Sciatic nerve (tissue), 2 donors: ENCODE measurements at regions not wholly inside any gene's neighbourhood (a gene's known extent, or its start where the extent isn't known, plus 50 kb on each side); places are given as distances from the start of the nearest gene placed in this dataset.
A peak's percentile ranks its signal among the peaks of the same experiment; 100 is the strongest.
"Not testable (repeated sequence)": the region's sequence is repeated elsewhere in the genome, so short reads cannot be mapped to it uniquely, and the experiment has no call there.

ENCODE experiments used
- ATAC-seq: fragments of 200-7000 bp; cut with Tn5 transposase; one replicate; pipeline ENCODE4 v1.9.1; 2020; ENCODE audit warnings: mild to moderate bottlenecking, moderate library complexity
- DNase-seq: peaks from one replicate; pipeline ENCODE4 v3.0.0-alpha.2; 2020; ENCODE audit warnings: low spot score
- intact Hi-C: fragments of 100-400 bp; cut with DNase I; formaldehyde crosslinking; loops from one replicate; pipeline ENCODE4 v1.14.2; 2022
- donor health status: DM: no; HTN: no; CAD: no.
- donor health status: DM: no; HTN: no; CAD: no.

DNA sequence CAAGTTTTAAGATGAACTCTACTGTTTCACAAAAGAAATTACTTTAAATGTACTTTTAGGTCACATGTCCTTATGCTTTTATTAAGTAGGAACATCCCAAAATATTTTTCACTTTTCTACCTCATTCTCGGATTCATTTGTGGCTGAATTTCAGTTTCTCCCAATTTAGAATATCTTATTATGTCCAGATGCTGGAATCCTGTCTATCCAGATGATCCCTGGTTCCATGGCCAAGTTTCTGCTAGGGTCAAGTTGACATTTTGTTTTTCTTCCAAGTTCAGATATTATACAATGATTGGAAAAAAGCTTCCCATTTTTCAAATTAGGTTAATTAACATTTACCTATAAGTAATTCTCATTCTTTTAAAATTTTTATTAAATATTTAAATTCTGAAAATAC lies 181.8 kb upstream of the SLC16A7 start:
- intact Hi-C loops = no loop called here
- DNase-seq = no peak
- no peak for ATAC-seq

DNA sequence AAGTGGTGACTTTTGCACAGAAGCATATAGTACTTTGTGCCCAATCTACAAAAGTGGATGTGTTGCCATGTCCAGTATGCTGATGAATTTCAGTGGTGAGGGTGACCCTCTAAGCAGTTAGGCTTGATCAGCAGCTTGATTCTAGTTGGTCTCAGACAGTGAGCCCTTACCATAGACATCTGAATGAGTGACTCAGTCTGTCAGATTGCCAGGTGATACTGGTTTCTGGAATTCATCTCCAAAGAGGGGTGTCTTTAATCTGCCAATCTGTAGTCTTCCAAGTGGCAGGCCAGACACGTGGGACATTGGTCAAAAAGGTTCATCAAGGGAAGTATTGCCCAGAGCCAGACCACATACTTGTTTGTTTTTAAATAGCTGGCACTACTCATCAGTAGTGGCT lies 187.4 kb upstream of the SLC16A7 start:
- intact Hi-C loops = no loop called here
- DNase-seq (no peak), ATAC-seq (no peak)

DNA sequence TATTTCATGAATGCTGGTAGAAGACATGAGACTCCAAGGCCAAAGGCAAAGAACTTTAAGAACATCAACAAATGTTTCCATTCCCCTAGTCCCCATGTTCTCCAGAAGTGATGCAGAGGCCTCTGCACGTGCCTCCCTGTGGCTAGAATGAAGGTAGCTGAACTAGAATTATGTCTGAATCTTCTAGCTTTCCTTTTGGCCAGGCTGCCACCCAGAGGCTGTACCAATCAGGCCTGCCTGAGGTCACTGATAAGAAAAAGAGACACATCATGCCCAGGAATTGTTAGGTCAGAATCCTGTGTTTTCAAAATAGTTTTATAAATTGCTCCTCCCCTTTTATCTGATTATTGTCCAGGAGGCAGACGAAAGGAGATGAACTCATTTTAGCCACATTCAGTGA lies 188.0 kb upstream of the SLC16A7 start:
- intact Hi-C loops = no loop called here
- no peak for ATAC-seq

DNA sequence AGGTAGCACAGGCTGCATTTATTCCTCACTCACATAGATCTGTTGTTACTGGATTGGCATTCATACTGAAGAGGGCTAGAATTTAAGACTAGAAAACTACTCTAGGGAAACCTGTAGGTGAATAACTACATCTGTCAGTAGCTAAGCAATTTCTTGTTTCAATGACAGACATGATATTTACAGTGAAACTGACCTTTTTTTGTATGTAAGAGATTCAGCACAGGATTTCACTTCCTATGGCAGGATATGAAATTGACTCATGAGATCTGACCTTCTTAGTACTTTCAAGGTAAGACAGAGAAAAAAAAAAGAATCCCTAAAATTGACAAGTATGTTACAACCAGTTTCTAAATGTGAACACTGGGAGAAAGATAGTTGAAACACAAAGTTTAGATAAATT lies 189.8 kb upstream of the SLC16A7 start:
- intact Hi-C loops = no loop called here
- DNase-seq (no peak), ATAC-seq (no peak)

More for the DNA sequence above, 188.0 kb upstream of the SLC16A7 start:
- DNase-seq = no peak

DNA sequence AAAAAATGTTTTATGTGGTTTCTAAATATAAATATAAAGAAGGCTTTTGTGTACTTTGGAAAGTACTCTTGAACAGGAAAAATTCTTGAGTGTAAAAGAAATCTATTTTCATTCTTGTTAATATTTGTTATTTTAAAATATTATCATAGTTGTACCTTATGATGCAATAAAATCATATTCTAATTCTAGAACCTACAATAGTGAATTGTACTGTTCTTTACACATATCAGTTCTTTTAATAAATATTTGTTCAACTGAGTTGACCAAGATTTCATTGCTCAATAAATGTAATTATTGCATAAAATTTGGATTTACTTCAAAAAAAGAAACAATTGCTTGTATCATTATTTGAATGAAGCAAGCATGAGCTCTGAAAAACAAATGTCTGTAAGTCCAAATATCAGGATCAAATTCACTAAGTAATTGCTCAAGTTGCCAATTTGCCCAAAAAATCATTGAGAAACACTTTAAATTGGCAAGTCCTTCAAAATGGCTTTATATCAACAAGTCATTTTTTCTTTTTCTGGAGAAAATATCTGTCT lies 191.6 kb upstream of the SLC16A7 start:
- intact Hi-C loops = no loop called here
- DNase-seq (no peak), ATAC-seq (no peak)

DNA sequence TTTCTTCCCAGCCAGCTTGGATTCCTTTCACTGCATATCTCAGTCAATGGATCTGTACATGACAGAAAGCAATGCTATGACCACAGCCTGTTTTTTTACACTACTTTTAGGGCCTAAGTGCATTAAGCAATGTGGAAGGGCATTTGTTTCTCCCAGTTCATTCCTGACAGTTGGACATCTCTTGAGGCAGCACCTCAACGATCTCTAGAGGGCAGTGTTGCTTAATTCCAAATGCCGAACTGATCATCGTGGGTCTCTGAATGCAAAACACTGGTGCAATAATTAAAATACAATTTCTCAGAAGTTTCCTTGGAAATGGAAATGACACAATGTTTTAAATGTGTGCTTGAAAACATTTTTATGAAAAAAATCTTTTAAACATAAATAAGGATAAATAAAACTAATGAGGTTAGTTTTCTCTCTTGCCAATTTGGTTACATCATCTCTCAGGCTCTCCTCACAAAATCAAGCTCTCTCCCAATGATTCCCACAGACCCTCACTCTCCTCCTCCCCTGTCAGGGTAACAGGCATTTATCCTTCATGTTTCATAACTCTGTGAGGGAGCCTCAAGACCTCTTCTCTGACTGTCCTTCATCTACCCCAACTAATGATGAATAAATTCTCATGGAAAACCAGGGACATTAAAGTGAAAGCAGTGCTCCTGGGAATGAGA lies 192.4 kb upstream of the SLC16A7 start:
- intact Hi-C loops = no loop called here
- peak; percentile 94 for ATAC-seq
- DNase-seq = peak; percentile 60

DNA sequence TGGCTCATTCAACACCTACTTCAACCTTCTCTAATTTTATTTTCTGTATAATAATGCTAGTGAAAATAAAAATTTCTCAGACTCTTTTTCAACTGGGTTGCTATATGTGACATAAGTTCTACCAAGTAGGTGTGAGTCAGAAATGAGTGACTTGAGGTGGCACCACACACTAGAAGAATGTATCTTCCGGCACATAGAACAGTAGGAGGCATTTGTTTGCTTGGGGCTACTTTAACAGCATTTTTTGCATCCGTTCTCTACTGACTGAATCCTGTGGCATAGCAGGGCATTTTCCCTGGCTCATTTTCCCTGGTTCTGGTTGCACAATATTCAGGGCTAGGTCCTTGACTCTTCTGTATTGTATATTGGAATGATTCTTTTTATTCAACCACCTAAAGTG lies 194.0 kb upstream of the SLC16A7 start:
- intact Hi-C loops = no loop called here
- DNase-seq = no peak
- no peak for ATAC-seq

DNA sequence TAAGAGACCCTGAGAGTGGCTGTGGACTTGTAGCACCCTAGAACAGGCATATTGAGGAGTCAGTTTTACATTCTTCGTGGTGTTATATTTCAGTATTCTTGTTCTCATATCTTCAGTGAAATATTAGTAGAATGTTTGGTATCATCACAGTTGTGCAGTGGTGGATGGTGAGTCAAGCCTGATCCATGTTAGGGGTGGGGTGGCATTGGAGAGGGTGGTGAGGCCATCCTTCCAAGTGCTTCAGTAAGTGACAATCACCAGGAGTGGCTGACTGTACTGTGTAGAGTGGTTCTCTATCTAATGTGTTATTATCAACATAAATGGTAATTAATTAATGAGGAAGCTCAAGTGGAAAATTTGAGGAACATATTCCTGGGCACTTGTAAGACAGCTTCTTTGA lies 197.7 kb upstream of the SLC16A7 start:
- no peak for DNase-seq
- intact Hi-C loops = no loop called here

DNA sequence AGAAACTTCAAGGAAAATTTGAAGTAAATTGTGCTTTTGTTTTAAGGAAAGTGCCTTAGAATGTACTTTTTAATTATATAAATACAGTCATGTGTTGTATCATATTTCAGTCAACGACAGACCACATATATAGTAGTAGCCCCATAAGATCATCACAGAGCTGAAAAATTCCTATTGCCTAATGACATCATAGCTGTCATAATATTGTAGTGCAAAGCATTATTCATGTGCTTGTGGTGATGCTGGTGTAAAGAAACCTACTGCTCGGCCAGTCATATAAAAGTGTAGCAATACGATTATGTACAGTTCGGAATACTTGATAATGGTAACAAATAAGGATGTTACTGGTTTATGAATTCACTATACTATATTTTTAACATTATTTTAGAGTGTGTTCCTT lies 198.9 kb upstream of the SLC16A7 start:
- no peak for DNase-seq
- intact Hi-C loops = no loop called here
- ATAC-seq = no peak

More for the DNA sequence above, 197.7 kb upstream of the SLC16A7 start:
- no peak for ATAC-seq

DNA sequence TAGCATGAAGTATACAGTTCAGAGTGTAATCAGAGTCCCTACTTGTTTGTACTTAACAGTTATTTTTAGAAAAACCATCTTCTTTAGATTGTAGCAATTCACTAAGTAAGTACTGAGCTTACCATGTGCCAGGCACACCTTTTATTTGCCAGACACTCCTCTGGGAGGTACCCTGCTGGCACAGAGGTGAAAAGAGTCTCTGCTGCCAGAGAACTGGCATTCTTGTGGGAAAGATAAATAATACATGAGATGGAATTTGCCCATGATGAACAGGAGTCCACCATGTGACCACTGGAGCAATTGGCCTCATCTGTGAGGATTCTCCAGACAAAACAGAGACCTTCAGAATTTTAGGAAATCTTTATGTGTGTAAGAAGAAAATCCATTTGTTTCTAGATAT lies 199.3 kb upstream of the SLC16A7 start:
- ATAC-seq (no peak), DNase-seq (no peak)
- intact Hi-C loops = no loop called here

DNA sequence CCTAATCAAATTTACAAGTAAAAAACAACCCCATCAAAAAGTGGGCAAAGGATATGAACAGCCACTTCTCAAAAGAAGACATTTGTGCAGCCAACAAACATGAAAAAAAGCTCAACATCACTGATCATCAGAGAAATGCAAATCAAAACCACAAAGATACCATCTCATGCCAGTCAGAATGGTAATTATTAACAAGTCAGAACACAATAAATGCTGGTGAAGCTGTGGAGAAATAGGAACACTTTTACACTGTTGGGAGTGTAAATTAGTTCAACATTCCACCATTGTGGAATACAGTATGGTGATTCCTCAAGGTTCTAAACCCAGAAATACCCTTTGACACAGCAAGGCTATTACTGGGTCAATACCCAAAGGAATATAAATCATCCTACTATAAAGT lies 200.5 kb upstream of the SLC16A7 start:
- ATAC-seq, intact Hi-C loops, DNase-seq: not testable (repeated sequence)

DNA sequence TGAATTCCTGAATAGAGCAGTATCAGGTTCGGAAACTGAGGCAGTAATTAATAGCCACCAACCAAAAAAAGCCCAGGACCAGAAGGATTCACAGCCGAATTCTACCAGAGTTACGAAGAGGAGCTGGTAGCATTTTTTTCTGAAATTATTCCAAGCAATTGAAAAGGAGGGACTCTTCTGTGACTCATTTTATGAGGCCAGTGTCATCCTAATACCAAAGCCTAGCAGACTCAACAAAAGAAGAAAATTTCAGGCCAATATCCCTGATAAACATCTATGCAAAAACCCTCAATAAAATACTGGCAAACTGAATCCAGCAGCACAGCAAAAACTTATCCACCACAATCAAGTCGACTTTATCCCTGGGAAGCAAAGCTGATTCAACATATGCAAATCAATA lies 202.3 kb upstream of the SLC16A7 start:
- ATAC-seq = no peak
- no peak for DNase-seq
- intact Hi-C loops = no loop called here

DNA sequence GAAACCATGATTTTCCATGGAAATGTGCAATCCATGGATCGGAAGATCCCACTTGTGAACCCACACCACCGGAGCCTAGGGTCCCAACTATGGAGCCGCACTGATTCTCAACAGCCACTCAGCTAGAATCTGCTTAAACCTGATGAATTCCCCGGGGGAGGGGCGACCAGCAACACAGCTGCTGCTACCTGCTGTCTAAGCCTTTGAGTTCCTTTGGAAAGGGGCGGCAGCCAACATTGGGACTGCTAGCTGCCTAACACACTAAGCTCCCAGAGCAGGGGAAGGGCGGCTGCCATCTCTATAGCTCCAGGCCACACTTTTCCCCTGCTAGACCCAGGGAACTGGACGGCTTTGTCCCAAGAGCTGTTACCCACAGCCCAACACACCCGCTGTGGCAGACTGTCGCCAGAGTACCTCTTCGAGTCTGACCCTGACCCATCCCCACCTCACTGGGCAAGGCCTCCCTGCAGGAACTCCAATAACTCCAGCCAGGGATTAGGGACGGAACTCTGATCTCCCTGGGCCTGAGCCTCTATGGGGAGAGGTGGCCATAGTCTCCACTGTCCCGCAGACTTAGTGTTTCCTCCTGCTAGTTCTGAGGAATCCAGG lies 205.8 kb upstream of the SLC16A7 start:
- DNase-seq (no peak), ATAC-seq (no peak)
- intact Hi-C loops = no loop called here

DNA sequence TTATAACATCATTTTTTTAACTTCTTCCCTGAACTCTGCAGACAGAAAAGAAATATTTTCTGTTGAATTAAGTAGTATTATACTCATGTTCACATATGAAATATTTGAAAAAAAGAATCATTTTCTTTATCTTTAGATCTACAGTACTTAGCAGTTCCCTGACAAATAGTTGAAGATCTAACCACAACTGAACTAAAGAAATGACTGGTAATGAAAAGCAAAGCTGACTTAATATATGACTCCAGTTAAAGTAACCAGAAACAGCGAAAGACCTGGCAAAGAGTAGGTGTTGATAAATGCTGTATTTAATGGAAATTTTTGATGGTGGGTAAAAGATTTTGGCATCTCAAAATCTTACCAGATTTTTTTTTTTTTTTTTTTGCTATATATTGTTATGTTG lies 207.1 kb upstream of the SLC16A7 start:
- intact Hi-C loops = no loop called here
- DNase-seq (no peak), ATAC-seq (no peak)

DNA sequence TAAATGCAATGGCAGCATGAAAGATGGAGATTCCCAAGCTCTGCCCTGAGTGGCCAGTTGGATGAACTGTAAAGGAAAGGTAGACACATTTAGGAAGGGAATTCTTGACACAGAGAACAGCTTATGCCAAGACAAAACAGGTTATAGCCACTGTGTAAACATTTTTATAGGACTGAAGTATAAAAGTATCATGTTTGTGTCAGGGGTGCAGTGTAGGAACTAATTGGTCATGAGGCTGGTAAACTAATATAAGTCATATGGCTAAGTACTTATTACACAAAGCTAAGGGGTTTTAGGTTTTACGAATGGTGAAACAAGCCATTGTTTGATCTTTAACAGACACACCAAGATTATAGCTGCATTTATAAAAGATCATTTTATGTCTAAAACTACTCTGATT lies 207.7 kb upstream of the SLC16A7 start:
- intact Hi-C loops = no loop called here
- ATAC-seq (no peak), DNase-seq (no peak)

DNA sequence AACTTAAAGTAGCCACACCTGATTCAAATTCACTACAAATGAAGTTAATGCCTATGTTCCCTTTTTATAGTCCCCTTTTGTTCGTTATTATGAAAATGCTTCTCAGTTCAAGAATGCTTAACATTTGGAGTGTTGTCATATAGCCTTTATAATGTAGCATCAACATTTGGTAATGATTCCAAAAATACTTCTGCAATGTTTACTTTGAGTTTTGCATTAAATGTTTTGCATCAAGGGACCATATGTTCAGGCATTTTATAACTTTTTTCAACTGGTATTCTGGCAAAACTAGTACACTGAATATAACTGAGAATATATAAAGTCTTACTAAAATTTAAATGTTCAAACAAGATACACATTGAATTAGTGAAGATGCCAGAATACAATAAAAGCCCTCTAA lies 209.6 kb upstream of the SLC16A7 start:
- intact Hi-C loops = no loop called here
- ATAC-seq (no peak), DNase-seq (no peak)

DNA sequence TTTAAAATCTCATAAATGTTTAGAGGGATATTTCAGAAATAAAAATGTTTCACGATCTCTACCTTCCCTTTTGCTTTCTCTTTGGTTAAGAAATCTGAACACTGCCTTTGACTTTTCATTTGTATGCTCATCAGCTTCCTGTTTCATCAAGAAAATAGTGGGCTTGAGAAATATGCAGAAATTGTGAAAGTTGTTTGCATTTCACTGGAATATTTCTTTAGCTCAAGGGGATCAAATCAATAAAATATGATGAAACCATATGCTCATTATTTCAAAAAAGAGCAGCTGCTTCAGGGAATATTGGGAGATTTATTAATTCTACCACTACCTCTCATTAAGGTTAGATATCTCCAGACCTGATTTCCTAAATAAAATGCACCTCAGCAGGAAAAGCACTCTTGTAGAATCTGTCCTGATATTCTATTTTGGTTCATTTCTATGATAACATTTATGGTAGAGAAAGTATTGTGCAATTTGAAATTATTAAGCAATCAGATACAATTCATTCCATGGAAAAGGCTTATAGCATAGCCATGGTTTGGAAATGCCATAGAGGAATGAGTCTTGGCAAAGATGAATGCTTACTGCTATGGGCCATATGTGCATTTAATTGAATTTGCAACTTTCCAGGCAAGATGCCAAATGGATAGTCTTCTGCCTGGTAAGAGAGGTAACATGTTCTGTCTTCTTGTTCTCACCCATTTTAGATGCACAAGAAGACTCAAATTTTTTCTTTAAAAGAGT lies 212.6 kb upstream of the SLC16A7 start:
- no peak for ATAC-seq
- intact Hi-C loops = no loop called here
- no peak for DNase-seq

DNA sequence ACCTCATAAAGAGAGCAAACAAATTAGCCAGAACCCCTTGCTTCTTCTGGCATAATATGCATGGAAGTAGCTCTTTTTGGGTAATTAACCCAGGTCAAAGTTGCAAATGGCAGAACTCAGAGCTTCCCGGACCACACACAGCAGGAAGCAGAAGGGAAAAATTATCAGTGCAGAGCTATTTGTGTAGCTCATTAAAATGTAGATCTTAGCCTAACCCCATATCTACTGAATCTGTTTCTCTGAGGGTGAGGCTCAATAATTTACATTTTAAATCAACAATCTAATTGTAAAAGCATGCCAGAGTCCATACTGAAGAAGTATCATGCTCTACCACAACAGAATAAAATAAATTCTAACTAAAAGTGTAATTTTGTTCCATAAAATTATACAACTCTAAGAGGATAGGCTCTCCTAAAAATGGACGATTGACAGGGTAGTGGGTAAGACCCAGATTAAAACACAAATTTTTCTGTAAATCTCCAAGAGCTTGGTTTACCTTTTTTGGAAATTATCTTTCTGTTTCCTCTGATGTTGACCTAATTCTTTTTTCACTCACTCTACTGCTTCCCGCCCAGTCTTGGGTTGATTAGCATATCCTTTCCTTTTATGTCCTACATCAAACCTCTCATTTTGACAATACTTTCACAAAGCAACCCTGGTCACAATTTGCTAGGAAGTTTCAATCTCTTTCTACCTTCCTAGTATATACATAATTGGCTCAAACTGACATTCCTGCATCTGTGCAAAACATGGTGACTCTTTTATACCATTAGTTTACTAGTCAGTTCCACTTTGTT lies 213.3 kb upstream of the SLC16A7 start:
- intact Hi-C loops = no loop called here
- DNase-seq (no peak), ATAC-seq (no peak)

DNA sequence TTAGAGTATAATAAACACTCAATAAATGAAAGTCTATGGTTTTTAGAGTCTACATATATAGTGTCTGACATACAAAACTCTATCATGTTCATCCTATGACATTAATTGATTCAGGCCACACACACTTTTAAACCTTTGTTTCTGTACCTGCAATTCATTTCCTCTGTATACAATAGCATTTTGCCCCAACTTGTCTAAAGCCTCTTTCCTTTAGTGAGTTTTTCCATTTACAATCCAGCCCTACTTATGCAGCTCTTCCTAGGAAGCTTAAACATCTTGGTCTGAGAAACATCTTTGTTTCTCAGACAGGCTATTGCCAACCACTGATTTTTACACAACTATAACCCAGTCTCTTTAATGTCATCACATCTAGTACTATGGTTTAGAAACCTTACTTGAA lies 214.7 kb upstream of the SLC16A7 start:
- DNase-seq = no peak
- ATAC-seq = no peak
- intact Hi-C loops = no loop called here

DNA sequence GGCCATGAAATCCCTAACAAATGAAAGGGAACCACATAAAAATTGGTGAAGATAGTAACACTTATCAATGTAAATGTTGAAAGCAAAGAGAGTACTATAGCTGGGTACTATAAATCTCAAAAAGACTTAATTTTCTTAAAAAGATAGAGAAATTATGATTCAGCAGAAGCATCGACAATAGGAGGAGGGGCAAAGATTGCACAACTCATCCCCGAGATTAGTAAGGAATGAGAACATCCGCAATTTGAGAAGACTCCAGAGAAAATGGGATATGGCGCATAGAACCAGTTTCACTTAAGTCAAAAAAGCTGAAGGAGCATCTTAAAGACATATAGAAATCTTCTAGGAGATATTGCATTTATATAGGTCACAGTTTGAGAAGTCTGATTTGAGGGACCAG lies 220.2 kb upstream of the SLC16A7 start:
- no peak for DNase-seq
- intact Hi-C loops = no loop called here
- no peak for ATAC-seq
